ENCODE measurements at regions not wholly inside any gene's neighbourhood (a gene's known extent, or its start where the extent isn't known, plus 50 kb on each side); places are given as distances from the start of the nearest gene placed in this dataset.

DNA sequence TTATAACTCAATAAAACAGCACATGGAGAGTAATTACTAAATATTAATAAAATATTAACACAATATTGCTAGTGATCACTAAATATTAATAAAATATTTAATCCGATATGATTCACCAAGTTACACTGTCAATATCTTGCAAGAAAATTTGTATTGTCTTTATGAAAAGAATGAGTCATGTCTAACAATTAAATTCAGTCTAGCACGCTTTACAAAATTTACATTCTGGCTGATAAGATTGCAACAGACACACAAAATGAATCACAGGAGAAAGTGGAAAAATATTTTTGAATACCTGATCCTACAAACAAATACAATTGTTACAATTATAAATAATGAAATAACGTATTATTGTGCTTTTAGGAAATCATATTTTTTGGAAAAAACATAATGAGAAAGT, 567.2 kb downstream of the EFNA5 start:
- no peak for TF ChIP-seq MXI1 (IDR thresholded peaks at IDR 0.05; ENCODE audit: borderline replicate concordance, low read depth, low read length)
- TF ChIP-seq, protein P1, sequence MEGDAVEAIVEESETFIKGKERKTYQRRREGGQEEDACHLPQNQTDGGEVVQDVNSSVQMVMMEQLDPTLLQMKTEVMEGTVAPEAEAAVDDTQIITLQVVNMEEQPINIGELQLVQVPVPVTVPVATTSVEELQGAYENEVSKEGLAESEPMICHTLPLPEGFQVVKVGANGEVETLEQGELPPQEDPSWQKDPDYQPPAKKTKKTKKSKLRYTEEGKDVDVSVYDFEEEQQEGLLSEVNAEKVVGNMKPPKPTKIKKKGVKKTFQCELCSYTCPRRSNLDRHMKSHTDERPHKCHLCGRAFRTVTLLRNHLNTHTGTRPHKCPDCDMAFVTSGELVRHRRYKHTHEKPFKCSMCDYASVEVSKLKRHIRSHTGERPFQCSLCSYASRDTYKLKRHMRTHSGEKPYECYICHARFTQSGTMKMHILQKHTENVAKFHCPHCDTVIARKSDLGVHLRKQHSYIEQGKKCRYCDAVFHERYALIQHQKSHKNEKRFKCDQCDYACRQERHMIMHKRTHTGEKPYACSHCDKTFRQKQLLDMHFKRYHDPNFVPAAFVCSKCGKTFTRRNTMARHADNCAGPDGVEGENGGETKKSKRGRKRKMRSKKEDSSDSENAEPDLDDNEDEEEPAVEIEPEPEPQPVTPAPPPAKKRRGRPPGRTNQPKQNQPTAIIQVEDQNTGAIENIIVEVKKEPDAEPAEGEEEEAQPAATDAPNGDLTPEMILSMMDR (conservative IDR thresholded peaks at IDR 0.05; ENCODE audit: low read depth, low read length) = no peak
- no peak for TF ChIP-seq BHLHE40 (IDR thresholded peaks at IDR 0.05; ENCODE audit: low read depth, low read length)
- TF ChIP-seq RCOR1 (IDR thresholded peaks at IDR 0.05; ENCODE audit: insufficient replicate concordance, low read length) = no peak

Measured in IMR-90 (cell line).